ENCODE measurements at regions not wholly inside any gene's neighbourhood (a gene's known extent, or its start where the extent isn't known, plus 50 kb on each side); places are given as distances from the start of the nearest gene placed in this dataset.

GRCh38 chr3:139135657-139136056 lies 91.0 kb upstream of the PRR23C start:
- H3K4me3 ChIP-seq, result no peak overlapping the region
- ChIA-PET CTCF (no interaction called here), SMC1A (ENCODE audit: uncharacterized antibody, unreplicated experiment) (no interaction called here), POLR2A (no interaction called here), RAD21 (ENCODE audit: unreplicated experiment) (no interaction called here)
- no peaks in the 10 kb centered on the region for H3K36me3 ChIP-seq (ENCODE audit: control insufficient read depth in 2 of 2, insufficient read depth in 2 of 2, low read length in 1 of 2)
- ATAC-seq, result no peak
- no peak for TF ChIP-seq SUZ12 (IDR thresholded peaks at IDR 0.05; ENCODE audit: unreplicated experiment)
- in situ Hi-C loops (cut with MboI), result no loop called here
- no TSS peak for BruUV-seq (replicated peaks)
- no peaks in the 10 kb centered on the region for H3K27me3 ChIP-seq (replicated peaks in 1 of 2; ENCODE audit: control insufficient read depth in 2 of 2, insufficient read depth in 2 of 2, low read length in 1 of 2)
- H4K20me1 ChIP-seq (ENCODE audit: control insufficient read depth, insufficient read depth), result no peaks in the 10 kb centered on the region
- no peaks in the 10 kb centered on the region for H3K79me2 ChIP-seq (ENCODE audit: control insufficient read depth, insufficient read depth, low read length)
- H3K27ac ChIP-seq (ENCODE audit: control insufficient read depth, insufficient read depth), result no peak overlapping the region
- no peak for DNase-seq (ENCODE audit: low read depth, low spot score)
- intact Hi-C loops (cut with micrococcal nuclease; ENCODE audit: unreplicated experiment), result no loop called here
- no peak overlapping the region for H2AFZ ChIP-seq (ENCODE audit: control insufficient read depth, low read depth, low read length)
- H3K9me3 ChIP-seq (replicated peaks; ENCODE audit: control insufficient read depth, insufficient read depth, low read length), result no peaks in the 10 kb centered on the region
- no peak for FAIRE-seq
- no peak overlapping the region for H3K4me2 ChIP-seq (ENCODE audit: control insufficient read depth, insufficient read depth)
- no peak overlapping the region for H3K9ac ChIP-seq (ENCODE audit: control insufficient read depth, insufficient read depth, low read length)
- no peaks in the 10 kb centered on the region for H3K4me1 ChIP-seq (ENCODE audit: control insufficient read depth, insufficient read depth, low read length)

- WGBS (ENCODE audit: insufficient coverage, insufficient replicate concordance, low lambda C conversion rate, missing lambda C conversion rate), result 40% methylated on average over 7 of the region's 7 CpGs
- Histone ChIP-seq H3K4me3 (no peak overlapping the region), H3K36me3 (ENCODE audit: control insufficient read depth in 2 of 2, insufficient read depth in 2 of 2, low read length in 1 of 2) (no peaks in the 10 kb centered on the region), H3K27ac (ENCODE audit: control insufficient read depth, insufficient read depth) (no peak overlapping the region), H3K4me2 (ENCODE audit: control insufficient read depth, insufficient read depth) (no peak overlapping the region), H3K9me3 (replicated peaks; ENCODE audit: control insufficient read depth, insufficient read depth, low read length) (no peaks in the 10 kb centered on the region), H4K20me1 (ENCODE audit: control insufficient read depth, insufficient read depth) (no peaks in the 10 kb centered on the region), H3K9ac (ENCODE audit: control insufficient read depth, insufficient read depth, low read length) (no peak overlapping the region), H2AFZ (ENCODE audit: control insufficient read depth, low read depth, low read length) (no peak overlapping the region), H3K79me2 (ENCODE audit: control insufficient read depth, insufficient read depth, low read length) (no peaks in the 10 kb centered on the region), H3K4me1 (ENCODE audit: control insufficient read depth, insufficient read depth, low read length) (no peaks in the 10 kb centered on the region), H3K27me3 (replicated peaks in 1 of 2; ENCODE audit: control insufficient read depth in 2 of 2, insufficient read depth in 2 of 2, low read length in 1 of 2) (no peaks in the 10 kb centered on the region)
- ChIA-PET CTCF (no interaction called here), POLR2A (no interaction called here), RAD21 (ENCODE audit: unreplicated experiment) (no interaction called here), SMC1A (ENCODE audit: uncharacterized antibody, unreplicated experiment) (no interaction called here)
- no peak for DNase-seq (ENCODE audit: low read depth, low spot score)
- no peak for TF ChIP-seq ATF3 (IDR thresholded peaks at IDR 0.05; ENCODE audit: borderline replicate concordance, extremely low read depth, low read depth, low read length)
- no peak for FAIRE-seq
- intact Hi-C loops (cut with micrococcal nuclease; ENCODE audit: unreplicated experiment), result no loop called here
- no peak for ATAC-seq
- BruUV-seq (replicated peaks), result no TSS peak
- in situ Hi-C loops (cut with MboI), result no loop called here
These were observed 91.9 kb upstream of the PRR23C start for GRCh38 chr3:139136469-139137202.

Measured in GM12878 (cell line).